H9 (cell line): ENCODE measurements at regions not wholly inside any gene's neighbourhood (a gene's known extent, or its start where the extent isn't known, plus 50 kb on each side); places are given as distances from the start of the nearest gene placed in this dataset.

ENCODE experiments used
- DNase-seq: peaks from one replicate; pipeline ENCODE4 v3.0.0-alpha.2; 2017
- H2AFZ ChIP-seq: one replicate; pipeline ENCODE4 v1.6.1; 2013; ENCODE audit warnings: mild to moderate bottlenecking, low read length, control low read depth, moderate library complexity
- H2AK5ac ChIP-seq: 2 replicates; pipeline ENCODE4 v1.6.1; 2013; ENCODE audit warnings: low read length, control low read depth, mixed read lengths; ENCODE audit not compliant: insufficient read length
- H2BK120ac ChIP-seq: one replicate; pipeline ENCODE4 v1.6.1; 2013; ENCODE audit warnings: low read depth, mild to moderate bottlenecking, low read length, control low read depth, inconsistent platforms; ENCODE audit not compliant: poor library complexity, severe bottlenecking
- H2BK12ac ChIP-seq: 2 replicates; pipeline ENCODE4 v1.6.1; 2013; ENCODE audit warnings: low read length, control low read depth, mixed read lengths, low read depth; ENCODE audit not compliant: insufficient read length
- H2BK15ac ChIP-seq: 2 replicates; pipeline ENCODE4 v1.6.1; 2013; ENCODE audit warnings: low read depth, low read length, control low read depth
- H2BK20ac ChIP-seq: one replicate; pipeline ENCODE4 v1.6.1; 2013; ENCODE audit warnings: low read depth, mild to moderate bottlenecking, low read length, control low read depth, inconsistent platforms; ENCODE audit not compliant: poor library complexity, severe bottlenecking
- H2BK5ac ChIP-seq: 2 replicates; pipeline ENCODE4 v1.6.1; 2013; ENCODE audit warnings: low read length, control low read depth, mixed read lengths; ENCODE audit not compliant: insufficient read length
- H3K14ac ChIP-seq: 2 replicates; pipeline ENCODE4 v1.6.1; 2013; ENCODE audit warnings: low read length, control low read depth; ENCODE audit not compliant: insufficient read depth
- H3K18ac ChIP-seq: 2 replicates; pipeline ENCODE4 v1.6.1; 2013; ENCODE audit warnings: low read depth, mild to moderate bottlenecking, mixed read lengths, low read length, control low read depth; ENCODE audit not compliant: insufficient read length
- H3K23ac ChIP-seq: 2 replicates; pipeline ENCODE4 v1.6.1; 2013; ENCODE audit warnings: low read length, control low read depth, mixed read lengths, low read depth; ENCODE audit not compliant: insufficient read length
- H3K23me2 ChIP-seq: 2 replicates; pipeline ENCODE4 v1.6.1; 2013; ENCODE audit warnings: low read depth, mild to moderate bottlenecking, mixed read lengths, low read length, control low read depth; ENCODE audit not compliant: insufficient read length, poor library complexity, severe bottlenecking
- H3K27ac ChIP-seq: 2 replicates; pipeline ENCODE4 v1.5.1; 2013; ENCODE audit warnings: low read length, control low read depth, mixed read lengths, low read depth; ENCODE audit not compliant: insufficient read length
- H3K27me3 ChIP-seq: 2 replicates; pipeline ENCODE4 v1.6.1; 2013; ENCODE audit warnings: low read length, control low read depth, inconsistent platforms; ENCODE audit not compliant: insufficient read depth
- H3K4ac ChIP-seq: 2 replicates; pipeline ENCODE4 v1.6.1; 2013; ENCODE audit warnings: low read depth, mild to moderate bottlenecking, control low read depth, inconsistent platforms, low read length, moderate library complexity
- H3K4me1 ChIP-seq: 2 replicates; pipeline ENCODE4 v1.6.1; 2013; ENCODE audit warnings: low read length, control low read depth, inconsistent platforms; ENCODE audit not compliant: insufficient read depth
- H3K4me2 ChIP-seq: 2 replicates; pipeline ENCODE4 v1.6.1; 2013; ENCODE audit warnings: low read length, control low read depth, mixed read lengths; ENCODE audit not compliant: insufficient read length, insufficient read depth
- H3K56ac ChIP-seq: 2 replicates; pipeline ENCODE4 v1.6.1; 2013; ENCODE audit warnings: low read depth, mild to moderate bottlenecking, mixed read lengths, low read length, control low read depth; ENCODE audit not compliant: insufficient read length
- H3K79me1 ChIP-seq: 2 replicates; pipeline ENCODE4 v1.6.1; 2013; ENCODE audit warnings: low read depth, mild to moderate bottlenecking, moderate library complexity, low read length, control low read depth, inconsistent platforms; ENCODE audit not compliant: insufficient read depth, poor library complexity, severe bottlenecking
- H3K79me2 ChIP-seq: 2 replicates; pipeline ENCODE4 v1.6.1; 2013; ENCODE audit warnings: low read length, control low read depth, inconsistent platforms; ENCODE audit not compliant: insufficient read depth
- H3K9ac ChIP-seq: 2 replicates; pipeline ENCODE4 v1.6.1; 2013; ENCODE audit warnings: low read length, control low read depth, mixed read lengths; ENCODE audit not compliant: insufficient read length; ENCODE audit errors: extremely low read depth
- H3K9me3 ChIP-seq: one replicate; pipeline ENCODE4 v1.6.1; 2013; ENCODE audit warnings: low read depth, low read length, inconsistent platforms; ENCODE audit not compliant: control insufficient read depth
- H3T11ph ChIP-seq: one replicate; pipeline ENCODE4 v1.6.1; 2013; ENCODE audit warnings: mild to moderate bottlenecking, low read length, control low read depth, inconsistent platforms
- H4K20me1 ChIP-seq: one replicate; pipeline ENCODE4 v1.6.1; 2013; ENCODE audit not compliant: control insufficient read depth, insufficient read length, insufficient read depth
- H4K5ac ChIP-seq: 2 replicates; pipeline ENCODE4 v1.6.1; 2013; ENCODE audit warnings: low read depth, mild to moderate bottlenecking, mixed read lengths, low read length, control low read depth; ENCODE audit not compliant: insufficient read length
- H4K8ac ChIP-seq: replicated peaks from 2 replicates; pipeline ENCODE4 v1.6.1; 2013; ENCODE audit warnings: low read length, control low read depth, mixed read lengths, low read depth; ENCODE audit not compliant: insufficient read length
- H4K91ac ChIP-seq: 2 replicates; pipeline ENCODE4 v1.6.1; 2013; ENCODE audit warnings: low read depth, mild to moderate bottlenecking, moderate library complexity, mixed read lengths, low read length, control low read depth; ENCODE audit not compliant: insufficient read length
- H3K27ac Mint-ChIP-seq, 3 experiments: 2 replicates in 2 of 3; 3 replicates in 1 of 3; pipeline ENCODE4 v1.8.0; 2020 to 2021; ENCODE audit warnings: mixed read lengths in 3 of 3, mild to moderate bottlenecking in 1 of 3, moderate library complexity in 1 of 3
- H3K27me3 Mint-ChIP-seq: 2 replicates; pipeline ENCODE4 v1.8.0; 2021; ENCODE audit warnings: low read depth, mild to moderate bottlenecking, moderate library complexity, mixed read lengths
- H3K36me3 Mint-ChIP-seq, 3 experiments: 2 replicates in 2 of 3; 3 replicates in 1 of 3; pipeline ENCODE4 v1.8.0; 2020 to 2021; ENCODE audit warnings: low read depth in 3 of 3, mixed read lengths in 3 of 3; ENCODE audit not compliant: insufficient read depth in 1 of 3
- H3K4me1 Mint-ChIP-seq, 2 experiments: 2 replicates each; pipeline ENCODE4 v1.8.0; 2020; ENCODE audit warnings: mixed read lengths in 2 of 2
- H3K4me3 Mint-ChIP-seq, 2 experiments: 2 replicates in 1 of 2; 3 replicates in 1 of 2; pipeline ENCODE4 v1.8.0; 2020 to 2021; ENCODE audit warnings: mild to moderate bottlenecking in 2 of 2, mixed read lengths in 2 of 2, moderate library complexity in 1 of 2
- H3K9me3 Mint-ChIP-seq, 2 experiments: 2 replicates in 1 of 2; 3 replicates in 1 of 2; pipeline ENCODE4 v1.8.0; 2020; ENCODE audit warnings: mild to moderate bottlenecking in 2 of 2, mixed read lengths in 2 of 2, moderate library complexity in 1 of 2
- CTCF ChIP-seq: fragments of 200-600 bp; sonication (generic); conservative IDR thresholded peaks from 3 replicates; pipeline ENCODE4 v1.8.0; 2021; ENCODE audit warnings: antibody characterized with exemption, mild to moderate bottlenecking
- WGBS: extraction: QIAGEN DNeasy Blood & Tissue Kit; methylation state at CpG from one replicate; pipeline ENCODE4 v1.1.7; 2013; ENCODE audit warnings: missing lambda C conversion rate, low lambda C conversion rate, mixed read lengths; ENCODE audit not compliant: insufficient read length; ENCODE audit errors: extremely low coverage; 5-methylcytosine and 5-hydroxymethylcytosine counted together

DNA sequence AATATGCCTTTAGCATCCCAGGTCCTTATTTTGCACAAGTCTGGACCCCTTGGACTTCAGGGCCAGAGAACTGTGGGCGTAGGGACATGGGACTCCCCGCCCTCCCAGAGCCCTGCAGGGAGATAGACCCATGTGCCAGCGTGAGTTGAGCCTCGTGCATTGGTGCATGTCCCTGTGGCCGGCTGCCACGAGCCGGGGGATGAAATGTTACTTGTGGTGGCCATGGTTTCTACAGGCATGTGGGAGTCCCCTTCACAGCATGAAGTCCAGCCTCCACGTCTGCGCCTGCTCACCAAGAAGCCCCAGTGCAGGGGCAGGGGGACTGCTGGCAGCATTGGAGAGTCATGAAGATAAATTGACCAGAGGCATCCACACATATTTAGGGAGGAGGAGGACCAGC is 470.0 kb downstream of the BCL11B start:
- Histone ChIP-seq H3K27me3 (no peaks in the 10 kb centered on the region), H2BK20ac (no peak overlapping the region), H3K23ac (no peak overlapping the region), H2BK120ac (no peak overlapping the region), H2BK12ac (no peak overlapping the region), H3K4me2 (no peak overlapping the region), H4K5ac (no peak overlapping the region), H3K23me2 (no peaks in the 10 kb centered on the region), H3K4ac (no peak overlapping the region), H2BK15ac (no peak overlapping the region), H3K79me2 (no peaks in the 10 kb centered on the region), H3K27ac (no peak overlapping the region), H3K9ac (no peak overlapping the region), H3K14ac (no peak overlapping the region; the same call in 1 of the 2 replicates), H2AK5ac (no peak overlapping the region), H4K8ac (no peak overlapping the region), H4K91ac (no peak overlapping the region), H2BK5ac (no peak overlapping the region), H3K18ac (no peak overlapping the region), H3K56ac (no peak overlapping the region), H3K4me1 (no peaks in the 10 kb centered on the region), H3K79me1 (no peaks in the 10 kb centered on the region), H2AFZ (no peak overlapping the region), H4K20me1 (no peaks in the 10 kb centered on the region), H3T11ph (no peak overlapping the region), H3K9me3 (no peaks in the 10 kb centered on the region)
- H3K27me3 Mint-ChIP-seq = 0 out of 2 replicates have a peak, but pooled peaks cover 2% of the 10 kb centered on the region
- H3K27ac Mint-ChIP-seq = no peak overlapping the region
- WGBS = no CpG with 5 or more reads among the region's 9 CpGs
- no peak for DNase-seq
- peaks cover 3 to 11% of the 10 kb centered on the region in 2 experiments; a peak in 3 of 4 replicates for H3K4me1 Mint-ChIP-seq
- no peak for TF ChIP-seq CTCF
- H3K9me3 Mint-ChIP-seq = no peaks in the 10 kb centered on the region; a peak in 1 of 5 replicates
- H3K4me3 Mint-ChIP-seq = no peak overlapping the region
- H3K36me3 Mint-ChIP-seq = no peaks in the 10 kb centered on the region
